ENCODE measurements at regions not wholly inside any gene's neighbourhood (a gene's known extent, or its start where the extent isn't known, plus 50 kb on each side); places are given as distances from the start of the nearest gene placed in this dataset.

DNA sequence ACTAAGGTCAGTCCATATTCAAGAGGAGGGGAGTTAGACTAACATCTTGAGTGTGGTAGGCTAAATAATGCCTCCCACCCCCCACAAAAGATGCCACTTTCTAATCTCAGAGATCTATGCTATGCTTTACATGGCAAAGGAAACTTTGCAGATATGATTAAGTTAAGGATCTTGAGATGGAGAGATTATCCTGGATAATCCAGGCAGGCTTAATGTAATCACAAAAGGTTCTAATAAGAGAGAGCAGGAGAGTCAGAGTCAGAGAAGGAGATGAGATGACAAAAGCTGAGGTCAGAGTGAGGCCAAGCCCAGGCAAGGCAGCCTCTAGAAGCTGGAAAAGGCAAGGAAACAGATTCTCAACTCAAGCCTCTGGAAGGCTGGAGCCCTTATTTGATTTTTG lies 1011.6 kb downstream of the PCDH9 start:
- intact Hi-C loops (cut with micrococcal nuclease; ENCODE audit: unreplicated experiment): no loop called here
- POLR2A ChIA-PET: no interaction called here
- BruUV-seq (replicated peaks): no TSS peak

More for the DNA sequence above, 1011.6 kb downstream of the PCDH9 start:
- in situ Hi-C loops (cut with HindIII; ENCODE audit: extremely low pct_ligation_motif_present, low pct_unique_long_range_greater_than_20kb): no loop called here
- ATAC-seq (no peak), FAIRE-seq (no peak), DNase-seq (ENCODE audit: low spot score) (no peak)
- H3K4me2 ChIP-seq (ENCODE audit: low read depth, low read length): no peak overlapping the region
- no peaks in the 10 kb centered on the region for H3K79me2 ChIP-seq (ENCODE audit: insufficient read depth, low read length)
- H3K27me3 ChIP-seq (ENCODE audit: control insufficient read depth in 1 of 2, insufficient read depth in 2 of 2, low read length in 2 of 2): no peaks in the 10 kb centered on the region
- no peak for TF ChIP-seq ZNF644 (CRISPR knock-in tag; IDR thresholded peaks at IDR 0.05; ENCODE audit: low read depth)
- TF ChIP-seq, protein P1, sequence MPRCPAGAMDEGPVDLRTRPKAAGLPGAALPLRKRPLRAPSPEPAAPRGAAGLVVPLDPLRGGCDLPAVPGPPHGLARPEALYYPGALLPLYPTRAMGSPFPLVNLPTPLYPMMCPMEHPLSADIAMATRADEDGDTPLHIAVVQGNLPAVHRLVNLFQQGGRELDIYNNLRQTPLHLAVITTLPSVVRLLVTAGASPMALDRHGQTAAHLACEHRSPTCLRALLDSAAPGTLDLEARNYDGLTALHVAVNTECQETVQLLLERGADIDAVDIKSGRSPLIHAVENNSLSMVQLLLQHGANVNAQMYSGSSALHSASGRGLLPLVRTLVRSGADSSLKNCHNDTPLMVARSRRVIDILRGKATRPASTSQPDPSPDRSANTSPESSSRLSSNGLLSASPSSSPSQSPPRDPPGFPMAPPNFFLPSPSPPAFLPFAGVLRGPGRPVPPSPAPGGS (CRISPR knock-in tag; IDR thresholded peaks at IDR 0.05): no peak
- no peak for TF ChIP-seq ZNF350 (CRISPR knock-in tag; IDR thresholded peaks at IDR 0.05; ENCODE audit: borderline replicate concordance, low read depth)
- no peak for TF ChIP-seq MIER3 (CRISPR knock-in tag; IDR thresholded peaks at IDR 0.05; ENCODE audit: borderline replicate concordance)
- TF ChIP-seq ARNT2 (CRISPR knock-in tag; IDR thresholded peaks at IDR 0.05; ENCODE audit: low read depth): no peak
- no peak for TF ChIP-seq KAT2B (IDR thresholded peaks at IDR 0.05; ENCODE audit: borderline replicate concordance, low read depth, low read length)
- no peak for TF ChIP-seq JARID2 (CRISPR knock-in tag; IDR thresholded peaks at IDR 0.05; ENCODE audit: insufficient replicate concordance)
- no peak for TF ChIP-seq ZNF484 (CRISPR knock-in tag; IDR thresholded peaks at IDR 0.05; ENCODE audit: borderline replicate concordance, low read depth)
- TF ChIP-seq NCOR1 (IDR thresholded peaks at IDR 0.05; ENCODE audit: borderline replicate concordance, low read length): no peak
- TF ChIP-seq, protein P2, sequence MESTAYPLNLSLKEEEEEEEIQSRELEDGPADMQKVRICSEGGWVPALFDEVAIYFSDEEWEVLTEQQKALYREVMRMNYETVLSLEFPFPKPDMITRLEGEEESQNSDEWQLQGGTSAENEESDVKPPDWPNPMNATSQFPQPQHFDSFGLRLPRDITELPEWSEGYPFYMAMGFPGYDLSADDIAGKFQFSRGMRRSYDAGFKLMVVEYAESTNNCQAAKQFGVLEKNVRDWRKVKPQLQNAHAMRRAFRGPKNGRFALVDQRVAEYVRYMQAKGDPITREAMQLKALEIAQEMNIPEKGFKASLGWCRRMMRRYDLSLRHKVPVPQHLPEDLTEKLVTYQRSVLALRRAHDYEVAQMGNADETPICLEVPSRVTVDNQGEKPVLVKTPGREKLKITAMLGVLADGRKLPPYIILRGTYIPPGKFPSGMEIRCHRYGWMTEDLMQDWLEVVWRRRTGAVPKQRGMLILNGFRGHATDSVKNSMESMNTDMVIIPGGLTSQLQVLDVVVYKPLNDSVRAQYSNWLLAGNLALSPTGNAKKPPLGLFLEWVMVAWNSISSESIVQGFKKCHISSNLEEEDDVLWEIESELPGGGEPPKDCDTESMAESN (CRISPR knock-in tag; conservative IDR thresholded peaks at IDR 0.05): no peak
- no peak for TF ChIP-seq ZNF720 (CRISPR knock-in tag; IDR thresholded peaks at IDR 0.05)
- no peaks in the 10 kb centered on the region for H3K4me1 ChIP-seq (ENCODE audit: insufficient read depth, low read length)
- CTCF ChIA-PET (ENCODE audit: low intra/inter-chr PET ratio, low total read pairs): no interaction called here
- no peaks in the 10 kb centered on the region for H3K36me3 ChIP-seq (replicated peaks in 1 of 2; ENCODE audit: control insufficient read depth in 1 of 2, insufficient read depth in 2 of 2, low read length in 2 of 2)
- peaks cover 37% of the 10 kb centered on the region for H3K9me3 ChIP-seq (ENCODE audit: low read length)
- H3K9ac ChIP-seq (ENCODE audit: insufficient read depth, low read depth, low read length): no peak overlapping the region
- H3K27ac ChIP-seq (ENCODE audit: extremely low read length, insufficient read depth, low read length): no peak overlapping the region
- H3K4me3 ChIP-seq (replicated peaks in 1 of 3; ENCODE audit: insufficient read depth in 1 of 3, low read depth in 2 of 3, low read length in 3 of 3): no peak overlapping the region
- no peak overlapping the region for H2AFZ ChIP-seq (ENCODE audit: low read length)
- H4K20me1 ChIP-seq (ENCODE audit: insufficient read depth, low read length): no peaks in the 10 kb centered on the region
